Suprapubic skin (tissue), 3 donors: ENCODE measurements at regions not wholly inside any gene's neighbourhood (a gene's known extent, or its start where the extent isn't known, plus 50 kb on each side); places are given as distances from the start of the nearest gene placed in this dataset.

Source experiments
- CTCF ChIP-seq, 2 donors: fragments of 200-600 bp in 1 of 2; fragments of 450-650 bp in 1 of 2; sonication (generic) in 1 of 2; IDR thresholded peaks; one replicate each; pipeline ENCODE4 v1.5.1; 2016 to 2019; ENCODE audit warnings: antibody characterized with exemption in 2 of 2, mild to moderate bottlenecking in 1 of 2, moderate library complexity in 1 of 2
- EP300 ChIP-seq: sonication (generic); formaldehyde crosslinking; IDR thresholded peaks from one replicate; pipeline ENCODE4 v1.6.1; 2017; ENCODE audit warnings: antibody characterized with exemption

GRCh38 chr1:30446508-30446907, 276.9 kb downstream of the MATN1 start:
- TF ChIP-seq CTCF (IDR thresholded peaks at IDR 0.05), result no peak
- no peak for TF ChIP-seq EP300
